Right lobe of liver (tissue), 6 donors: ENCODE measurements at regions not wholly inside any gene's neighbourhood (a gene's known extent, or its start where the extent isn't known, plus 50 kb on each side); places are given as distances from the start of the nearest gene placed in this dataset.
A peak's percentile ranks its signal among the peaks of the same experiment; 100 is the strongest.

Experiments used
- ATAC-seq, 4 donors: fragments of 200-7000 bp; cut with Tn5 transposase; one replicate each; pipeline ENCODE4 v1.9.1; 2020; ENCODE audit warnings: mild to moderate bottlenecking in 4 of 4, moderate library complexity in 4 of 4
- DNase-seq, 3 donors: peaks; one replicate each; pipeline ENCODE4 v3.0.0-alpha.2; 2020
- H3K27ac ChIP-seq, 3 donors: fragments of 200-600 bp; one replicate each; pipeline ENCODE4 v1.8.0; 2022
- H3K27me3 ChIP-seq, 2 donors: fragments of 200-600 bp; one replicate each; pipeline ENCODE4 v1.8.0; 2022
- H3K36me3 ChIP-seq, 4 donors: fragments of 200-600 bp; sonication (generic) in 1 of 4; one replicate each; pipeline versions ENCODE4 v1.5.1 to v1.8.0; 2017 to 2022; ENCODE audit warnings: control low read depth in 1 of 4
- H3K4me1 ChIP-seq, 4 donors: fragments of 200-600 bp; sonication (generic) in 1 of 4; one replicate each; pipeline versions ENCODE4 v1.5.1 to v1.8.0; 2017 to 2022; ENCODE audit warnings: control low read depth in 1 of 4
- H3K4me3 ChIP-seq, 3 donors: fragments of 200-600 bp; one replicate each; pipeline ENCODE4 v1.8.0; 2022
- H3K9me3 ChIP-seq, 4 donors: fragments of 200-600 bp; sonication (generic) in 1 of 4; one replicate each; pipeline versions ENCODE4 v1.5.1 to v1.8.0; 2017 to 2022; ENCODE audit warnings: control low read depth in 1 of 4
- POLR2A ChIP-seq: fragments of 450-650 bp; IDR thresholded peaks from one replicate; pipeline ENCODE4 v1.6.1; 2017; ENCODE audit warnings: antibody characterized with exemption, mild to moderate bottlenecking
- WGBS: methylation state at CpG from one replicate; pipeline ENCODE4 v1.1.6; 2018; ENCODE audit warnings: low coverage, low lambda C conversion rate; ENCODE audit not compliant: insufficient coverage; ENCODE audit errors: missing lambda C conversion rate; 5-methylcytosine and 5-hydroxymethylcytosine counted together
- intact Hi-C, 2 donors: fragments of 100-400 bp; cut with DNase I; formaldehyde crosslinking; loops; one replicate each; pipeline versions ENCODE4 v1.11.2 to v1.14.1; 2022
- TF ChIP-seq, protein P1 (sequence below), 4 donors: fragments of 200-600 bp in 3 of 4; fragments of 450-650 bp in 1 of 4; IDR thresholded peaks; one replicate each; pipeline versions ENCODE4 v1.5.1 to v1.8.0; 2016 to 2022; ENCODE audit warnings: antibody characterized with exemption in 4 of 4, mild to moderate bottlenecking in 2 of 4
- donor health status: DM: no; HTN: yes; CAD: no.
- donor health status: DM: no; HTN: no; CAD: no.
- donor health status: DM: no; HTN: no; CAD: no.
- donor health status: DM: no; HTN: yes; CAD: no.
- donor health status: DM: no; HTN: yes; CAD: no.

DNA sequence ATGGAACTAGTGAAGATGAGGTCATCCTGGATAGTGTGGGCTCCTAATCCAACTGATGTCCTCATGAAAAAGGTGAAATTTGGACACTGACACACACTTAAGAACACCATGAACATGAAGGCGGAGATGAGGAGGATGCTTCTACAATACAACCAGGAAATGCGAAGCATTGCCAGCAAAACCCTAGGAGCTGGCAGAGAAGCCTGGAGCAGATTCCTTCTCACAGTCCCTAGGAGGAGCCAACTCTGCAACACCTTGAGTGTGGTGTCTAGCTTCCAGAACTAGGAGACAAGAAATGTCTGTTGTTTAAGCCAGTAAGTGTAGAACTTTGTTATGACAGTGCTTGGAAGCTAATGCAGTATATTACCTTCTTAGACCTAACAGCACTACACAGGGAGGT is 191.9 kb upstream of the PWP1 start:
- ATAC-seq (no peak), DNase-seq (no peak)
- Histone ChIP-seq H3K36me3 (no peaks in the 10 kb centered on the region), H3K4me1 (peaks cover 0 to 14% (median 0%) of the 10 kb centered on the region in 4 donors), H3K4me3 (no peak overlapping the region), H3K9me3 (no peaks in the 10 kb centered on the region), H3K27ac (no peak overlapping the region), H3K27me3 (no peaks in the 10 kb centered on the region)
- 100% methylated on average over 1 of the region's 2 CpGs for WGBS
- intact Hi-C loops: no loop called here
- no peak for TF ChIP-seq POLR2A
- TF ChIP-seq, protein P1, sequence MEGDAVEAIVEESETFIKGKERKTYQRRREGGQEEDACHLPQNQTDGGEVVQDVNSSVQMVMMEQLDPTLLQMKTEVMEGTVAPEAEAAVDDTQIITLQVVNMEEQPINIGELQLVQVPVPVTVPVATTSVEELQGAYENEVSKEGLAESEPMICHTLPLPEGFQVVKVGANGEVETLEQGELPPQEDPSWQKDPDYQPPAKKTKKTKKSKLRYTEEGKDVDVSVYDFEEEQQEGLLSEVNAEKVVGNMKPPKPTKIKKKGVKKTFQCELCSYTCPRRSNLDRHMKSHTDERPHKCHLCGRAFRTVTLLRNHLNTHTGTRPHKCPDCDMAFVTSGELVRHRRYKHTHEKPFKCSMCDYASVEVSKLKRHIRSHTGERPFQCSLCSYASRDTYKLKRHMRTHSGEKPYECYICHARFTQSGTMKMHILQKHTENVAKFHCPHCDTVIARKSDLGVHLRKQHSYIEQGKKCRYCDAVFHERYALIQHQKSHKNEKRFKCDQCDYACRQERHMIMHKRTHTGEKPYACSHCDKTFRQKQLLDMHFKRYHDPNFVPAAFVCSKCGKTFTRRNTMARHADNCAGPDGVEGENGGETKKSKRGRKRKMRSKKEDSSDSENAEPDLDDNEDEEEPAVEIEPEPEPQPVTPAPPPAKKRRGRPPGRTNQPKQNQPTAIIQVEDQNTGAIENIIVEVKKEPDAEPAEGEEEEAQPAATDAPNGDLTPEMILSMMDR (IDR thresholded peaks at IDR 0.05): no peak

DNA sequence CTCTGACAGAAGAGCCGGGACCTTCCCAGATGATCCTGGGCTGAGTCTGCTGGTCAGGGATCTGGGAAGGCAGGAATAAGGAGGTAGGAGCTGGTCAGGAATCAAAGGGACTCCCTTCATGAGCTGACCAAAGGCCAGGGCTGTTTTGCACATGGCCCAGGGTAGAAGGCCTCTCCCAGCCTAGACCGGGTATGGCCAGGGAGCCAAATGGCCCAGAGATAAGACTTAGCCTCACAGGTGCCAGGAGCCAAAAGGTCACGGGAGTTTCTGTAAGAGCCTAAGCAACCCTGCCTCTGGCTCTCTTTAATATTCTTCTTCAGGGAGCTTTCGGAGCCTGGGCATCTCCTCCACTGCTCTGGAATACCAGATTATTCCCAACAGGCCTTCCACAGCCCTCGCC is 191.3 kb upstream of the PWP1 start:
- WGBS: 60% methylated on average over 2 of the region's 5 CpGs
- no peak overlapping the region for H3K27ac ChIP-seq
- ATAC-seq: peak in 3 of 4 donors; percentile 28 to 87 (median 54)

GRCh38 chr12:107495604-107496003 is 190.0 kb upstream of the PWP1 start:
- Histone ChIP-seq H3K9me3 (no peaks in the 10 kb centered on the region), H3K4me1 (peaks cover 0 to 14% (median 0%) of the 10 kb centered on the region in 4 donors), H3K27ac (no peak overlapping the region), H3K4me3 (no peak overlapping the region), H3K27me3 (no peaks in the 10 kb centered on the region), H3K36me3 (no peaks in the 10 kb centered on the region)
- no peak for ATAC-seq
- TF ChIP-seq, protein P1 (IDR thresholded peaks at IDR 0.05): no peak
- TF ChIP-seq POLR2A: no peak
- no peak for DNase-seq
- 83% methylated on average over 2 of the region's 2 CpGs for WGBS
- intact Hi-C loops: no loop called here

More for the DNA sequence above, 191.3 kb upstream of the PWP1 start:
- Histone ChIP-seq H3K36me3 (no peaks in the 10 kb centered on the region), H3K4me3 (no peak overlapping the region), H3K4me1 (peaks cover 0 to 14% (median 0%) of the 10 kb centered on the region in 4 donors), H3K9me3 (no peaks in the 10 kb centered on the region), H3K27me3 (no peaks in the 10 kb centered on the region)
- intact Hi-C loops: no loop called here
- no peak for TF ChIP-seq POLR2A
- TF ChIP-seq, protein P1 (IDR thresholded peaks at IDR 0.05): no peak
- peak in 1 of 3 donors; percentile 58 for DNase-seq

- ATAC-seq: no peak
- TF ChIP-seq, protein P1 (IDR thresholded peaks at IDR 0.05): no peak
- TF ChIP-seq POLR2A: no peak
- no peak for DNase-seq
- Histone ChIP-seq H3K4me1 (peaks cover 0 to 14% (median 0%) of the 10 kb centered on the region in 4 donors), H3K27me3 (no peaks in the 10 kb centered on the region), H3K27ac (no peak overlapping the region), H3K4me3 (no peak overlapping the region), H3K36me3 (no peaks in the 10 kb centered on the region), H3K9me3 (no peaks in the 10 kb centered on the region)
- 85% methylated on average over 2 of the region's 2 CpGs for WGBS
- intact Hi-C loops: no loop called here
Observed at GRCh38 chr12:107497231-107497630, 188.4 kb upstream of the PWP1 start.

GRCh38 chr12:107500307-107500706 is 185.3 kb upstream of the PWP1 start:
- H3K36me3 ChIP-seq: no peaks in the 10 kb centered on the region
- WGBS: 40% methylated on average over 4 of the region's 6 CpGs
- intact Hi-C loops: no loop called here
- H3K27ac ChIP-seq: no peak overlapping the region
- H3K27me3 ChIP-seq: no peaks in the 10 kb centered on the region
- DNase-seq: no peak
- H3K4me1 ChIP-seq: no peaks in the 10 kb centered on the region
- TF ChIP-seq, protein P1 (IDR thresholded peaks at IDR 0.05): no peak
- no peak for TF ChIP-seq POLR2A
- ATAC-seq: no peak
- H3K9me3 ChIP-seq: no peaks in the 10 kb centered on the region
- H3K4me3 ChIP-seq: no peak overlapping the region
